ENCODE measurements at regions not wholly inside any gene's neighbourhood (a gene's known extent, or its start where the extent isn't known, plus 50 kb on each side); places are given as distances from the start of the nearest gene placed in this dataset.

DNA sequence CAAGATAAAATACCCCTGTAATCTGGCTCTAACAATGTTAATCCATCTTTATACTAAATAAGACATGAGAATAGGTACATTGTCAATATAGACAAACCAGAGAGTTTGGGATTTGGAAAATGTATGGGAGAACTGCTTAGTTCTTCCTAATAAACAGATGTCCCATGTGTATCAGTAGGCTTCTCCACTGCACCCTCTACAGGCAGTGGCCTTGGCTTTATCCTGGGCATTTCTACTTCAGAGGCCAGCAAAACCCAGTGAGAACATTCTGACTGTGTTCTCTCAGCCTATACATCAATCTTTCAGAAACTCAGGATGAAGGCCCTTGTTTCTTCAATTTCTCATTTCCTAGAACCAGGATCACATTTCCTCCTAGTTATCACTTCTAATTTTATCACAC is 1167.5 kb upstream of the ACVR2A start:
- Histone ChIP-seq H3K27me3 (no peaks in the 10 kb centered on the region), H3K4me1 (no peaks in the 10 kb centered on the region), H3K36me3 (no peaks in the 10 kb centered on the region), H3K4me3 (no peak overlapping the region), H3K9me3 (no peaks in the 10 kb centered on the region), H3K27ac (no peak overlapping the region)
- TF ChIP-seq, protein P1, sequence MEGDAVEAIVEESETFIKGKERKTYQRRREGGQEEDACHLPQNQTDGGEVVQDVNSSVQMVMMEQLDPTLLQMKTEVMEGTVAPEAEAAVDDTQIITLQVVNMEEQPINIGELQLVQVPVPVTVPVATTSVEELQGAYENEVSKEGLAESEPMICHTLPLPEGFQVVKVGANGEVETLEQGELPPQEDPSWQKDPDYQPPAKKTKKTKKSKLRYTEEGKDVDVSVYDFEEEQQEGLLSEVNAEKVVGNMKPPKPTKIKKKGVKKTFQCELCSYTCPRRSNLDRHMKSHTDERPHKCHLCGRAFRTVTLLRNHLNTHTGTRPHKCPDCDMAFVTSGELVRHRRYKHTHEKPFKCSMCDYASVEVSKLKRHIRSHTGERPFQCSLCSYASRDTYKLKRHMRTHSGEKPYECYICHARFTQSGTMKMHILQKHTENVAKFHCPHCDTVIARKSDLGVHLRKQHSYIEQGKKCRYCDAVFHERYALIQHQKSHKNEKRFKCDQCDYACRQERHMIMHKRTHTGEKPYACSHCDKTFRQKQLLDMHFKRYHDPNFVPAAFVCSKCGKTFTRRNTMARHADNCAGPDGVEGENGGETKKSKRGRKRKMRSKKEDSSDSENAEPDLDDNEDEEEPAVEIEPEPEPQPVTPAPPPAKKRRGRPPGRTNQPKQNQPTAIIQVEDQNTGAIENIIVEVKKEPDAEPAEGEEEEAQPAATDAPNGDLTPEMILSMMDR (IDR thresholded peaks at IDR 0.05): no peak
- TF ChIP-seq POLR2A (IDR thresholded peaks at IDR 0.05): no peak
- no peak for DNase-seq

DNA sequence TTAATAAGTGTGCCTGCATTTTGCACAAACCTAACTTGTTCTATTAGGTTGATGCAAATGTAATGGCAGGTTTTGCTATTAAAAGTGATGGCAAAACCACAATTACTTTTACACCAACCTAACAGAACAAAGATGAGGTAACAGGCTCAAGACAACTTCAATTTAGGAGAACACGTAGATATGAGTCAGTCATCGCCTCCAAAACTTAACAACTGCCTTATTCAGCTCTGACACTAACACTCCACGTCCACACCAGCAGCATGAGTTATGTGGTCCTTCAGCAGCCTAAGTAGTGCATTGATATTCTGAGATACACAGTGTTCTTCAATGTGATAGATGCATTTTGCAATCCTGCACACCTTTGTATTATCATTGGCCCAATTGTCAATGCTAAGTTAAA is 1175.1 kb upstream of the ACVR2A start:
- H3K36me3 ChIP-seq: no peaks in the 10 kb centered on the region
- no peak for DNase-seq
- TF ChIP-seq, protein P1 (IDR thresholded peaks at IDR 0.05): no peak
- no peak for TF ChIP-seq POLR2A (IDR thresholded peaks at IDR 0.05)
- H3K27ac ChIP-seq: no peak overlapping the region
- no peaks in the 10 kb centered on the region for H3K9me3 ChIP-seq
- no peaks in the 10 kb centered on the region for H3K27me3 ChIP-seq
- no peak overlapping the region for H3K4me3 ChIP-seq
- H3K4me1 ChIP-seq: no peaks in the 10 kb centered on the region

DNA sequence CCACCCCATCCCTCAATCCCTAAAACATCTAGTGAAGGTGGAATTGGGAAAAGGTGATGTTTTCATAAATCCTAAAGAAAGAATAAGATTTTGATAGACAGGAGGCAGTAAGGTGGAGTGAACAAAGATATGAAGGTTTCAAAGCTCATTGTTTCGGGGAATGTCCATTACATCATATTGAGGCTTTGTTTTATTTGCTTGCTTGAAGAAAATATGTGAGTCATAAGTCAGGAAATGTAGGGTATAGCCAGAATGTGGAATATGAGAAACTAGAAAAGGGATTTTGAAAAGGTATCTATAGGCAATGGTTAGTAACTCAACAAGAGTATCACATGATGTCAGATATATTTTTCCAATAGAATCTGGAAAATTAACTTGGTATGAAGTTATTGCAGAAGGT is 1178.5 kb upstream of the ACVR2A start:
- no peaks in the 10 kb centered on the region for H3K36me3 ChIP-seq
- no peak for DNase-seq
- H3K9me3 ChIP-seq: no peaks in the 10 kb centered on the region
- H3K4me1 ChIP-seq: no peaks in the 10 kb centered on the region
- H3K27ac ChIP-seq: no peak overlapping the region
- H3K4me3 ChIP-seq: no peak overlapping the region
- TF ChIP-seq, protein P1 (IDR thresholded peaks at IDR 0.05): no peak
- no peak for TF ChIP-seq POLR2A (IDR thresholded peaks at IDR 0.05)
- no peaks in the 10 kb centered on the region for H3K27me3 ChIP-seq

DNA sequence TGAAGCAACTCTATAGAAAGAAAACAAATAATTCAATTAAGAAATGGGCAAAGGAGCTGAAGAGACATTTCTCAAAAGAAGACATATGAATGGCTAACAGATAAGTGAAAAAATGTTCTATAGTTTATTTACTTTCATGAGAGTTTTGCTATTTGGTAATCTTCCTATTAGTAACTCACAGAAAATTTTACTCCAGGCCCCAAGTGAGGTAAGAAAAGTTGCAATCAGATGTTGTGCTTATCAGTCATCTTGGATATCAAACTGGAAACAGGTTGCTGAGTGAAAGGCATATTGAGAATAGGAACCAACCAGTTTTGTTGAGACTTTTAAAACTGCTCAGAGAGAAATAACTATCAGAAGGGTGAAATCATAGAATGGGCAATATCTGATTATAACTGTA is 1179.0 kb upstream of the ACVR2A start:
- no peaks in the 10 kb centered on the region for H3K4me1 ChIP-seq
- no peak overlapping the region for H3K27ac ChIP-seq
- no peak overlapping the region for H3K4me3 ChIP-seq
- no peak for TF ChIP-seq POLR2A (IDR thresholded peaks at IDR 0.05)
- TF ChIP-seq, protein P1 (IDR thresholded peaks at IDR 0.05): no peak
- no peaks in the 10 kb centered on the region for H3K9me3 ChIP-seq
- DNase-seq: no peak
- H3K27me3 ChIP-seq: no peaks in the 10 kb centered on the region
- no peaks in the 10 kb centered on the region for H3K36me3 ChIP-seq

DNA sequence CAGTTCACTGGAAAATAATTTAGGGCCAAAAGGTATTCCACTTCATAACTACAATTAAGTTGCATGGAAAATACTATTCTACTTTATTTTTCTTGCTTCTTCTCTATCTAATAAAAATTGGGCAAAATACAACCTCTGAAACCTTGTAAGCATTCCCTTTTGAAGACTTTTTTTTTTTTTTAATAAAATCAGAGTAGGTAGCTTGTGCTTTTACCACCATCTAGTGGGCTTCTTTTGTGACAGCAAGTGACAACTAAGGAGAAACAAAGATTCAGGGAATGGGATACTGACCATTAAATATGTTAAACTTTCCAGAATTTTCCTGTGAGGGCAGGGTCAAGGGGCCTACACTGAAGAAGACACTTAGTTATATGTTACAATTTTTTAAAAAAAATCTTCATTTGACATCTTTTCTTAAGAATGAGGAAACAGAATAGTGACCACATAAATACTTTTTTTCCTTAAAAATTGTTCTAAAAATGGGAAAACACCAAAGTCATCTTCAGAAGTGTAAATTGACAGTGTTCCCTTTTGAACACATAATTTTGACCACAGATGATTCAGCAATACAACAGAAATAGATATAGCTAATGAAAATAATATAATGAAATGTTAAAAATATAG is 1183.2 kb upstream of the ACVR2A start:
- H3K9me3 ChIP-seq: no peaks in the 10 kb centered on the region
- H3K36me3 ChIP-seq: no peaks in the 10 kb centered on the region
- H3K4me1 ChIP-seq: no peaks in the 10 kb centered on the region
- H3K4me3 ChIP-seq: no peak overlapping the region
- H3K27me3 ChIP-seq: no peaks in the 10 kb centered on the region
- DNase-seq: no peak
- no peak for TF ChIP-seq POLR2A (IDR thresholded peaks at IDR 0.05)
- TF ChIP-seq, protein P1 (IDR thresholded peaks at IDR 0.05): peak in 3 of 6 experiments; percentile 30 to 33 (median 31)
- H3K27ac ChIP-seq: no peak overlapping the region

DNA sequence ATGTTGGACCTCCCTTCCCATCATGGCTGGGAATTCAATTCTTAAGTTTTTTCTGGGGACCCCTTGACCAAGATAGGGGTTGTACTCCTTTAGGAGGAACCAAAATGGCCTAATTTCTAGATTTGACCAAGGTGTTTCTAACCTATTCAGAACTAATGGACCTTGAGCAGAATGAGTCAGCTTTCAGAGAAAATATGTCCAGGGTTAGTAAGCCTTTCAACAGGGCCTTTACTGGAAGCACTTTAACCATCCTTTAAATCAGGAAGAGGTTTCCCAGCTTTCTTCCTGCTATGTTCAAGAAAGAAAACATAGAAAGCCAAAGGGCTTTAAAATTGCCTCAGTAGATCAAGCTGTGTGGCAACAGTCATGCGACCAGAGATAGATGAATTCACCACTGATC is 1184.9 kb upstream of the ACVR2A start:
- Histone ChIP-seq H3K36me3 (no peaks in the 10 kb centered on the region), H3K27ac (no peak overlapping the region), H3K27me3 (no peaks in the 10 kb centered on the region), H3K4me1 (no peaks in the 10 kb centered on the region), H3K9me3 (no peaks in the 10 kb centered on the region), H3K4me3 (no peak overlapping the region)
- no peak for DNase-seq
- TF ChIP-seq POLR2A (IDR thresholded peaks at IDR 0.05): no peak
- TF ChIP-seq, protein P1 (IDR thresholded peaks at IDR 0.05): no peak

All from Peyer's patch (tissue), 4 donors.